ENCODE measurements at regions not wholly inside any gene's neighbourhood (a gene's known extent, or its start where the extent isn't known, plus 50 kb on each side); places are given as distances from the start of the nearest gene placed in this dataset.

DNA sequence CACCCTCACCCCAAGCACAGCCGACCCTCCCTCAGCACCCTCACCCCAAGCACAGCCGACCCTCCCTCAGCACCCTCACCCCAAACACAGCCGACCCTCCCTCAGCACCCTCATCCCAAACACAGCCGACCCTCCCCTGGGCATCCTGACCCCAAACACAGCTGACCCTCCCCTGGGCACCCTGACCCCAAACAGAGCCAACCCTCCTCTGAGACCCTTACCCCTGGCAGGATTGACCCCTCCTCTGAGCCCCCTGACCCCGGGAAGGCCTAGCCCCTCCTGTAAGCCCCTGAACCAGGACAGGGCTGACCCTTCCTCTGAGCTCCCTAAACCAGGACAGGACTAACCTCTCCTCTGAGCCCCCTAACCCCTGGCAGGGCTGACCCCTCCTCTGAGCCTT, 84.4 kb upstream of the RAB6C start:
- TF ChIP-seq, protein P1, sequence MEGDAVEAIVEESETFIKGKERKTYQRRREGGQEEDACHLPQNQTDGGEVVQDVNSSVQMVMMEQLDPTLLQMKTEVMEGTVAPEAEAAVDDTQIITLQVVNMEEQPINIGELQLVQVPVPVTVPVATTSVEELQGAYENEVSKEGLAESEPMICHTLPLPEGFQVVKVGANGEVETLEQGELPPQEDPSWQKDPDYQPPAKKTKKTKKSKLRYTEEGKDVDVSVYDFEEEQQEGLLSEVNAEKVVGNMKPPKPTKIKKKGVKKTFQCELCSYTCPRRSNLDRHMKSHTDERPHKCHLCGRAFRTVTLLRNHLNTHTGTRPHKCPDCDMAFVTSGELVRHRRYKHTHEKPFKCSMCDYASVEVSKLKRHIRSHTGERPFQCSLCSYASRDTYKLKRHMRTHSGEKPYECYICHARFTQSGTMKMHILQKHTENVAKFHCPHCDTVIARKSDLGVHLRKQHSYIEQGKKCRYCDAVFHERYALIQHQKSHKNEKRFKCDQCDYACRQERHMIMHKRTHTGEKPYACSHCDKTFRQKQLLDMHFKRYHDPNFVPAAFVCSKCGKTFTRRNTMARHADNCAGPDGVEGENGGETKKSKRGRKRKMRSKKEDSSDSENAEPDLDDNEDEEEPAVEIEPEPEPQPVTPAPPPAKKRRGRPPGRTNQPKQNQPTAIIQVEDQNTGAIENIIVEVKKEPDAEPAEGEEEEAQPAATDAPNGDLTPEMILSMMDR (IDR thresholded peaks at IDR 0.05; ENCODE audit: low read length) = no peak
- no peak for TF ChIP-seq EZH2 (optimal IDR thresholded peaks at IDR 0.05; ENCODE audit: low read depth, low read length)
